ENCODE measurements at regions not wholly inside any gene's neighbourhood (a gene's known extent, or its start where the extent isn't known, plus 50 kb on each side); places are given as distances from the start of the nearest gene placed in this dataset.

DNA sequence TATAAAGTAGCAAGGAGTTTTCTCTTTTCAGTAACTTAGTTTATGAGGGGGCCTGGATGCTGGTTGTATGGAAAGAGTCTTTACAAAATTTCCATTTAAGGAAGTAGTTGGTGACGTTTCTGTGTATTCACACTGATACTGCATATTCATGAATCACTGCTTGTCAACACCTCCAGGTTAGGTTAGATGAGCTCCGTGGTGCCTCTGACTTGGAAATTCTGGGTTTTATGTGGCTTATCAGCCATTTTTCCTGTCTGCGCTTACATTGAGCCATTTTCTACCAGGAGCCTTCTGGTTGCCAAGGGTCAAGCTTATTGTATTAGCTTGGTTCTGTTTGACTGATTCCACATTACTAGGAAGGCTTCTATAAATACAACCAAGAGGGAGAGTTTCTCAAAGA, 128.3 kb downstream of the SLC28A3 start:
- in situ Hi-C loops (cut with MboI; ENCODE audit: low pct_ligation_motif_present in 1 of 4, low pct_unique_long_range_greater_than_20kb in 1 of 4, low sequenced_read_pairs in 3 of 4): loop anchor here in 1 of 4 donors (25.0 kb wide), 1 partner anchor 100 kb away; no protein-coding TSS in a partner anchor

DNA sequence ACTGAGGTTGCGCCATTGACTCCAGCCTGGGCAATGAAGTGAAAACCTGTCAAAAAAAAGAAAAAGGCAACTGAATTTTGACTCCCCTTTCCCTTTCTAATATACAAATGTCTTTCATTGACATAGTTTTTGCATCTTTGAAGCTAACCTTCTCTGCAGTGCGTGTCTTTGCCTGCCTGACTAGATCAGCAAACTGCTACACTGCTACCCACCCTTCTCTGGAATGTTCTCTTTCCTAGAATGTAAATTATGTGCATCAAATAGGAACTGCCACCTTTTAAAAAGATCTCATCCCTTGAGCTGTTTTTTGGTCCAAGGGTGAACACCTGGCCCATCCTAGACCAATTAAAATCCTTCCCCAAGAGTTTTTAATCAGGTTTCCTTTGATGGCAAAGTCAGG, 127.6 kb downstream of the SLC28A3 start:
- Histone ChIP-seq H3K4me3 (no peak overlapping the region), H3K4me1 (no peaks in the 10 kb centered on the region), H3K36me3 (no peaks in the 10 kb centered on the region), H3K9me3 (no peaks in the 10 kb centered on the region), H3K27me3 (no peaks in the 10 kb centered on the region), H3K27ac (no peak overlapping the region)
- in situ Hi-C loops (cut with MboI; ENCODE audit: low pct_ligation_motif_present in 1 of 4, low pct_unique_long_range_greater_than_20kb in 1 of 4, low sequenced_read_pairs in 3 of 4): loop anchor here in 1 of 4 donors (25.0 kb wide), 1 partner anchor 99 kb away; no protein-coding TSS in a partner anchor
- 89 to 93% methylated on average over 2 of the region's 2 CpGs for WGBS, 2 donors (ENCODE audit: low coverage in 1 of 2)
- intact Hi-C loops (cut with DNase I; ENCODE audit: low total_unique reads): no loop called here
- TF ChIP-seq, protein P1, sequence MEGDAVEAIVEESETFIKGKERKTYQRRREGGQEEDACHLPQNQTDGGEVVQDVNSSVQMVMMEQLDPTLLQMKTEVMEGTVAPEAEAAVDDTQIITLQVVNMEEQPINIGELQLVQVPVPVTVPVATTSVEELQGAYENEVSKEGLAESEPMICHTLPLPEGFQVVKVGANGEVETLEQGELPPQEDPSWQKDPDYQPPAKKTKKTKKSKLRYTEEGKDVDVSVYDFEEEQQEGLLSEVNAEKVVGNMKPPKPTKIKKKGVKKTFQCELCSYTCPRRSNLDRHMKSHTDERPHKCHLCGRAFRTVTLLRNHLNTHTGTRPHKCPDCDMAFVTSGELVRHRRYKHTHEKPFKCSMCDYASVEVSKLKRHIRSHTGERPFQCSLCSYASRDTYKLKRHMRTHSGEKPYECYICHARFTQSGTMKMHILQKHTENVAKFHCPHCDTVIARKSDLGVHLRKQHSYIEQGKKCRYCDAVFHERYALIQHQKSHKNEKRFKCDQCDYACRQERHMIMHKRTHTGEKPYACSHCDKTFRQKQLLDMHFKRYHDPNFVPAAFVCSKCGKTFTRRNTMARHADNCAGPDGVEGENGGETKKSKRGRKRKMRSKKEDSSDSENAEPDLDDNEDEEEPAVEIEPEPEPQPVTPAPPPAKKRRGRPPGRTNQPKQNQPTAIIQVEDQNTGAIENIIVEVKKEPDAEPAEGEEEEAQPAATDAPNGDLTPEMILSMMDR (IDR thresholded peaks at IDR 0.05): no peak
- no peak for TF ChIP-seq POLR2AphosphoS5 (IDR thresholded peaks at IDR 0.05)
- TF ChIP-seq POLR2A (IDR thresholded peaks at IDR 0.05): no peak
- TF ChIP-seq EP300 (IDR thresholded peaks at IDR 0.05; ENCODE audit: low read depth): no peak
- DNase-seq: no peak

More for the DNA sequence above, 128.3 kb downstream of the SLC28A3 start:
- WGBS, 2 donors (ENCODE audit: low coverage in 1 of 2): 86 to 89% methylated on average over 2 to 3 of the region's 3 CpGs
- Histone ChIP-seq H3K27ac (no peak overlapping the region), H3K9me3 (no peaks in the 10 kb centered on the region), H3K4me3 (no peak overlapping the region), H3K4me1 (no peaks in the 10 kb centered on the region), H3K36me3 (no peaks in the 10 kb centered on the region), H3K27me3 (no peaks in the 10 kb centered on the region)
- no peak for DNase-seq
- no peak for TF ChIP-seq POLR2A (IDR thresholded peaks at IDR 0.05)
- no peak for TF ChIP-seq EP300 (IDR thresholded peaks at IDR 0.05; ENCODE audit: low read depth)
- TF ChIP-seq POLR2AphosphoS5 (IDR thresholded peaks at IDR 0.05): no peak
- TF ChIP-seq, protein P1 (IDR thresholded peaks at IDR 0.05): no peak
- intact Hi-C loops (cut with DNase I; ENCODE audit: low total_unique reads): no loop called here

DNA sequence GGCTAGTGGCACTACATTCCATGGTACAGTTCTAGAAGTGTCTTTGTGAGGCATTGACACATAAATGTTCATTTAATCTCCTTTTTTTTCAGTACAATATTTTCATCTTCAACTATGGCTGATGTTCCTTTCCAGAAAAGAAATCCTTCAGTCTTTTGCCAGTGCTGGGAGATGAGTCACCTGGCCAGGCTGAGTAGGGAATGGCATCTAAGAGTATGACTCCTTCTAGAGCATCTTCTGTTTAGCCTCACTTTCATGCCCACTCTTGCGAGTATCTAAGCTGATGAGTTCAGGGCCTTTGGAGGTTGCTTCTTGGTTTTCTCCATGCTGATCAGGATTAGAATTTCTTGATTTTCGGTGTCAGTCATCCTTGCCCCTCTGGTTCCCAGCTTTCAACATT, 124.4 kb downstream of the SLC28A3 start:
- in situ Hi-C loops (cut with MboI; ENCODE audit: low pct_ligation_motif_present in 1 of 4, low pct_unique_long_range_greater_than_20kb in 1 of 4, low sequenced_read_pairs in 3 of 4): loop anchor here in 1 of 4 donors (25.0 kb wide), 1 partner anchor 96 kb away; no protein-coding TSS in a partner anchor
- H3K4me3 ChIP-seq: no peak overlapping the region
- no peaks in the 10 kb centered on the region for H3K27me3 ChIP-seq
- no peaks in the 10 kb centered on the region for H3K4me1 ChIP-seq
- H3K36me3 ChIP-seq: no peaks in the 10 kb centered on the region
- TF ChIP-seq, protein P1 (IDR thresholded peaks at IDR 0.05): no peak
- TF ChIP-seq POLR2A (IDR thresholded peaks at IDR 0.05) (no peak), POLR2AphosphoS5 (IDR thresholded peaks at IDR 0.05) (no peak), EP300 (IDR thresholded peaks at IDR 0.05; ENCODE audit: low read depth) (no peak)
- intact Hi-C loops (cut with DNase I; ENCODE audit: low total_unique reads): no loop called here
- no peak for DNase-seq
- no peak overlapping the region for H3K27ac ChIP-seq
- WGBS, 2 donors (ENCODE audit: low coverage in 1 of 2): 86 to 94% methylated on average over 2 of the region's 2 CpGs
- no peaks in the 10 kb centered on the region for H3K9me3 ChIP-seq

DNA sequence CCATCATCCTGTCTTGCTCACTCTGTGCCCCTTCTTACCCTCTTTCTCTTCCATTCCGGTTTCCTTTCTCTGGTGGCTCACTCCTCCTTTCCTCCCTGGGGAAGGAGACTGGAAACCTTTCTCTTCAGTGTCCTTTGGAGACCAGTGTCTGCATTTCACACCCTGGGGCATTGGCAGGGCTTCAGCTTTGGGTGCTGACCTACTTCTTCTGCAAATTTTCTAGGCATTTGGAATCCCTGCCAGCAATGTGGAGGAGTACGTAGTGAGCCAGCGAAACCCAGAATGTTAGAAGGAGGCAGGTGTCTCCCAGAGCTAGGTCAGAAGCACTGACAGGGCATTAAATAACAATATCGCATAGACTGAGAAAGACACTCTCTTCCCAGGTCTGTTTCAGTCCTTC, 122.2 kb downstream of the SLC28A3 start:
- WGBS, 2 donors (ENCODE audit: low coverage in 1 of 2): 87 to 90% methylated on average over 3 to 4 of the region's 4 CpGs

More for the DNA sequence above, 122.2 kb downstream of the SLC28A3 start:
- no peaks in the 10 kb centered on the region for H3K4me1 ChIP-seq
- H3K27ac ChIP-seq: no peak overlapping the region
- H3K9me3 ChIP-seq: no peaks in the 10 kb centered on the region
- H3K36me3 ChIP-seq: no peaks in the 10 kb centered on the region
- DNase-seq: no peak
- in situ Hi-C loops (cut with MboI; ENCODE audit: low pct_ligation_motif_present in 1 of 4, low pct_unique_long_range_greater_than_20kb in 1 of 4, low sequenced_read_pairs in 3 of 4) (loop anchor here in 1 of 4 donors (25.0 kb wide), 1 partner anchor 94 kb away; no protein-coding TSS in a partner anchor), intact Hi-C loops (cut with DNase I; ENCODE audit: low total_unique reads) (no loop called here)
- TF ChIP-seq, protein P1 (IDR thresholded peaks at IDR 0.05): no peak
- TF ChIP-seq POLR2AphosphoS5 (IDR thresholded peaks at IDR 0.05): no peak
- TF ChIP-seq POLR2A (IDR thresholded peaks at IDR 0.05): no peak
- no peak for TF ChIP-seq EP300 (IDR thresholded peaks at IDR 0.05; ENCODE audit: low read depth)
- H3K27me3 ChIP-seq: no peaks in the 10 kb centered on the region
- no peak overlapping the region for H3K4me3 ChIP-seq
